ENCODE measurements at regions not wholly inside any gene's neighbourhood (a gene's known extent, or its start where the extent isn't known, plus 50 kb on each side); places are given as distances from the start of the nearest gene placed in this dataset.

- TF ChIP-seq, protein P1, sequence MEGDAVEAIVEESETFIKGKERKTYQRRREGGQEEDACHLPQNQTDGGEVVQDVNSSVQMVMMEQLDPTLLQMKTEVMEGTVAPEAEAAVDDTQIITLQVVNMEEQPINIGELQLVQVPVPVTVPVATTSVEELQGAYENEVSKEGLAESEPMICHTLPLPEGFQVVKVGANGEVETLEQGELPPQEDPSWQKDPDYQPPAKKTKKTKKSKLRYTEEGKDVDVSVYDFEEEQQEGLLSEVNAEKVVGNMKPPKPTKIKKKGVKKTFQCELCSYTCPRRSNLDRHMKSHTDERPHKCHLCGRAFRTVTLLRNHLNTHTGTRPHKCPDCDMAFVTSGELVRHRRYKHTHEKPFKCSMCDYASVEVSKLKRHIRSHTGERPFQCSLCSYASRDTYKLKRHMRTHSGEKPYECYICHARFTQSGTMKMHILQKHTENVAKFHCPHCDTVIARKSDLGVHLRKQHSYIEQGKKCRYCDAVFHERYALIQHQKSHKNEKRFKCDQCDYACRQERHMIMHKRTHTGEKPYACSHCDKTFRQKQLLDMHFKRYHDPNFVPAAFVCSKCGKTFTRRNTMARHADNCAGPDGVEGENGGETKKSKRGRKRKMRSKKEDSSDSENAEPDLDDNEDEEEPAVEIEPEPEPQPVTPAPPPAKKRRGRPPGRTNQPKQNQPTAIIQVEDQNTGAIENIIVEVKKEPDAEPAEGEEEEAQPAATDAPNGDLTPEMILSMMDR (IDR thresholded peaks at IDR 0.05), result no peak
- TF ChIP-seq POLR2A (IDR thresholded peaks at IDR 0.05), result no peak
Observed at GRCh38 chr3:73839032-73839431, 214.3 kb upstream of the PDZRN3 start.

All from stomach (tissue), 4 donors.